HCT116 (cell line): ENCODE measurements at regions not wholly inside any gene's neighbourhood (a gene's known extent, or its start where the extent isn't known, plus 50 kb on each side); places are given as distances from the start of the nearest gene placed in this dataset.

Experiments
- ATAC-seq: fragments of 200-7000 bp; cut with Tn5 transposase; 2 replicates; pipeline ENCODE4 v1.9.1; 2020; ENCODE audit warnings: mild to moderate bottlenecking, moderate library complexity
- BruUV-seq: library from RNA; stranded (reverse); fragments of 400-500 nt; replicated peaks from 2 replicates; lab custom pipeline; 2021; lab: Mats Ljungman, UMichigan
- CTCF ChIA-PET: fragments of 300-600 bp; sonication (Branson Sonifier 250); formaldehyde crosslinking; loops from one replicate; lab custom pipeline; 2021; ENCODE audit warnings: antibody characterized with exemption; lab: Charles Lee
- POLR2A ChIA-PET: fragments of 300-600, 350-600 bp; sonication (Branson Sonifier 250); formaldehyde crosslinking; loops from one replicate; lab custom pipeline; 2021; ENCODE audit warnings: antibody characterized with exemption; lab: Charles Lee
- RAD21 ChIA-PET, 2 experiments: fragments of 300-600 bp; sonication (Branson Sonifier 250); formaldehyde crosslinking; loops; one replicate each; lab custom pipeline; 2023; ENCODE audit warnings: low total read pairs in 2 of 2; ENCODE audit not compliant: uncharacterized antibody in 2 of 2, unreplicated experiment in 2 of 2, low non-redundant PET in 1 of 2; lab: Charles Lee
- DNase-seq: peaks from one replicate; pipeline ENCODE4 v3.0.0-alpha.2; 2010; ENCODE audit warnings: low read depth, low spot score
- H2AFZ ChIP-seq: fragments of 200-600 bp; shearing (Covaris generic), sonication (generic); 2 replicates; pipeline ENCODE4 v1.6.1; 2017; ENCODE audit warnings: low read depth, mixed run types, mixed read lengths, antibody characterized with exemption, low read length; ENCODE audit not compliant: poor library complexity, severe bottlenecking
- H3K27ac ChIP-seq: 2 replicates; pipeline ENCODE4 v1.5.1; 2012; ENCODE audit warnings: low read depth, low read length
- H3K27me3 ChIP-seq: fragments of 200-600 bp; sonication (generic); 2 replicates; pipeline ENCODE4 v1.6.1; 2016; ENCODE audit warnings: mixed run types, low read length, mixed read lengths; ENCODE audit not compliant: insufficient read depth
- H3K36me3 ChIP-seq, 2 experiments: fragments of 200-500 bp in 1 of 2; fragments of 200-600 bp in 1 of 2; sonication (Bioruptor generic) in 1 of 2; sonication (generic) in 1 of 2; 2 replicates each; pipeline versions ENCODE4 v1.5.1 to v1.6.1; 2014 to 2016; ENCODE audit warnings: low read length in 2 of 2, inconsistent platforms in 1 of 2, mixed read lengths in 1 of 2, mixed run types in 1 of 2; ENCODE audit not compliant: insufficient read depth in 2 of 2, control insufficient read depth in 1 of 2
- H3K4me1 ChIP-seq, 2 experiments: fragments of 200-600 bp in 1 of 2; sonication (generic) in 1 of 2; 2 replicates each; pipeline versions ENCODE4 v1.5.1 to v1.6.1; 2012 to 2017; ENCODE audit warnings: low read length in 2 of 2, inconsistent platforms in 1 of 2, mild to moderate bottlenecking in 1 of 2, mixed read lengths in 1 of 2, mixed run types in 1 of 2, moderate library complexity in 1 of 2; ENCODE audit not compliant: insufficient read depth in 2 of 2, control insufficient read depth in 1 of 2
- H3K4me2 ChIP-seq: fragments of 200-600 bp; sonication (generic); 2 replicates; pipeline ENCODE4 v1.6.1; 2017; ENCODE audit warnings: mixed run types, low read length, mixed read lengths
- H3K4me3 ChIP-seq, 2 experiments: fragments of 200-600 bp in 1 of 2; sonication (generic) in 1 of 2; replicated peaks in 1 of 2; 2 replicates each; pipeline ENCODE4 v1.5.1; 2011 to 2016; ENCODE audit warnings: low read length in 2 of 2, control low read depth in 1 of 2, low read depth in 1 of 2, mild to moderate bottlenecking in 1 of 2, mixed read lengths in 1 of 2, mixed run types in 1 of 2
- H3K79me2 ChIP-seq: fragments of 200-600 bp; sonication (generic); 2 replicates; pipeline ENCODE4 v1.6.1; 2017; ENCODE audit warnings: mild to moderate bottlenecking, mixed run types, low read length, moderate library complexity, mixed read lengths; ENCODE audit not compliant: insufficient read depth
- H3K9ac ChIP-seq: fragments of 200-600 bp; sonication (generic); 2 replicates; pipeline ENCODE4 v1.6.1; 2016; ENCODE audit warnings: low read length, mixed read lengths
- H3K9me2 ChIP-seq: fragments of 200-600 bp; sonication (generic), shearing (Covaris generic); 2 replicates; pipeline ENCODE4 v1.6.1; 2017; ENCODE audit warnings: mixed run types, mild to moderate bottlenecking, moderate library complexity; ENCODE audit not compliant: insufficient read depth
- H3K9me3 ChIP-seq, 2 experiments: fragments of 200-500 bp in 1 of 2; fragments of 200-600 bp in 1 of 2; sonication (Bioruptor generic) in 1 of 2; sonication (generic) in 1 of 2; 2 replicates each; pipeline ENCODE4 v1.6.1; 2014 to 2017; ENCODE audit warnings: low read length in 2 of 2, mixed read lengths in 2 of 2, inconsistent platforms in 1 of 2, low read depth in 1 of 2, mild to moderate bottlenecking in 1 of 2, mixed run types in 1 of 2, moderate library complexity in 1 of 2; ENCODE audit not compliant: control insufficient read depth in 1 of 2, insufficient read depth in 1 of 2
- H4K20me1 ChIP-seq: fragments of 200-600 bp; sonication (generic), shearing (Covaris generic); 2 replicates; pipeline ENCODE4 v1.6.1; 2017; ENCODE audit warnings: mixed run types, mild to moderate bottlenecking, moderate library complexity; ENCODE audit not compliant: insufficient read depth
- CBX3 ChIP-seq: IDR thresholded peaks from 2 replicates; pipeline ENCODE4 v1.6.1; 2012; ENCODE audit warnings: low read depth
- EZH2phosphoT487 ChIP-seq: fragments of 200-600 bp; IDR thresholded peaks from 2 replicates; pipeline ENCODE4 v1.6.1; 2018; ENCODE audit warnings: antibody characterized with exemption, borderline replicate concordance
- RAD21 ChIP-seq: IDR thresholded peaks from 2 replicates; pipeline ENCODE4 v1.6.1; 2012; ENCODE audit warnings: low read depth, mild to moderate bottlenecking
- ZNF274 ChIP-seq: fragments of 200-500 bp; sonication (Bioruptor generic); IDR thresholded peaks from 2 replicates; pipeline ENCODE4 v1.6.1; 2014; ENCODE audit warnings: mild to moderate bottlenecking, low read depth, low read length, inconsistent platforms
- intact Hi-C: fragments of 100-400 bp; cut with micrococcal nuclease; formaldehyde crosslinking; loops from 2 replicates; pipeline ENCODE4 v1.10.0; 2022
- TF ChIP-seq, protein P1 (sequence below): IDR thresholded peaks from 2 replicates; pipeline ENCODE4 v1.6.1; 2011; ENCODE audit warnings: mild to moderate bottlenecking, low read length, moderate library complexity; ENCODE audit not compliant: insufficient replicate concordance; ENCODE audit errors: extremely low read depth
- TF ChIP-seq, protein P2 (sequence below): IDR thresholded peaks from 2 replicates; pipeline ENCODE4 v1.6.1; 2012
- TF ChIP-seq, protein P3 (sequence below): IDR thresholded peaks from 2 replicates; pipeline ENCODE4 v1.6.1; 2012

DNA sequence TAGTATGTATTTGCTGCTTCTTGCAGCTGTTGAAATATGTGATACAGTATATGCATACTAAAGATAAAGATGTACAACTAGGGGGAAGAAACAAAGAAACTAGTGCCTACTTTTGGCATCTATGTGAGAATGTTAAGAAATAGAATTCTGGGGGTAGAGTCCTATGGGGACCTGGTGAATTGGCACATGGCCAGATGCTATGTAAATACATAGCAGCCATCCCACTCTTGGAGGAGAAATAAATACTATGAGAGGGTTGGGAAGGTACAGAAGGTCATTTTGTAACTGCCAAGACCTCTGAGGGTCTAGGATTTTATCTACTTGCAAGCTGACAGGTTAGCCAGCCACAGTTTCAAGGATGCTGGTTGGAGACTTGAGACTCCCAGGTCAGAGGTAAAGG lies 298.3 kb upstream of the TBL1XR1 start:
- no peaks in the 10 kb centered on the region for H4K20me1 ChIP-seq
- 0 out of 4 replicates have a peak, but pooled peaks cover 0 to 2% of the 10 kb centered on the region in 2 experiments for H3K4me1 ChIP-seq
- DNase-seq: no peak
- no peak overlapping the region for H3K4me2 ChIP-seq
- no peak overlapping the region for H3K9ac ChIP-seq
- intact Hi-C loops: no loop called here
- no peaks in the 10 kb centered on the region for H3K9me2 ChIP-seq
- TF ChIP-seq EZH2phosphoT487 (no peak), CBX3 (no peak), ZNF274 (no peak), RAD21 (no peak)
- TF ChIP-seq, protein P1, sequence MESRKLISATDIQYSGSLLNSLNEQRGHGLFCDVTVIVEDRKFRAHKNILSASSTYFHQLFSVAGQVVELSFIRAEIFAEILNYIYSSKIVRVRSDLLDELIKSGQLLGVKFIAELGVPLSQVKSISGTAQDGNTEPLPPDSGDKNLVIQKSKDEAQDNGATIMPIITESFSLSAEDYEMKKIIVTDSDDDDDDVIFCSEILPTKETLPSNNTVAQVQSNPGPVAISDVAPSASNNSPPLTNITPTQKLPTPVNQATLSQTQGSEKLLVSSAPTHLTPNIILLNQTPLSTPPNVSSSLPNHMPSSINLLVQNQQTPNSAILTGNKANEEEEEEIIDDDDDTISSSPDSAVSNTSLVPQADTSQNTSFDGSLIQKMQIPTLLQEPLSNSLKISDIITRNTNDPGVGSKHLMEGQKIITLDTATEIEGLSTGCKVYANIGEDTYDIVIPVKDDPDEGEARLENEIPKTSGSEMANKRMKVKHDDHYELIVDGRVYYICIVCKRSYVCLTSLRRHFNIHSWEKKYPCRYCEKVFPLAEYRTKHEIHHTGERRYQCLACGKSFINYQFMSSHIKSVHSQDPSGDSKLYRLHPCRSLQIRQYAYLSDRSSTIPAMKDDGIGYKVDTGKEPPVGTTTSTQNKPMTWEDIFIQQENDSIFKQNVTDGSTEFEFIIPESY: no peak
- TF ChIP-seq, protein P2, sequence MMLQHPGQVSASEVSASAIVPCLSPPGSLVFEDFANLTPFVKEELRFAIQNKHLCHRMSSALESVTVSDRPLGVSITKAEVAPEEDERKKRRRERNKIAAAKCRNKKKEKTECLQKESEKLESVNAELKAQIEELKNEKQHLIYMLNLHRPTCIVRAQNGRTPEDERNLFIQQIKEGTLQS: no peak
- TF ChIP-seq, protein P3, sequence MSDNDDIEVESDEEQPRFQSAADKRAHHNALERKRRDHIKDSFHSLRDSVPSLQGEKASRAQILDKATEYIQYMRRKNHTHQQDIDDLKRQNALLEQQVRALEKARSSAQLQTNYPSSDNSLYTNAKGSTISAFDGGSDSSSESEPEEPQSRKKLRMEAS: no peak
- TF ChIP-seq, all 23 proteins: peak for 0
- Histone ChIP-seq H3K27ac (no peak overlapping the region), H3K79me2 (no peaks in the 10 kb centered on the region), H3K36me3 (no peaks in the 10 kb centered on the region), H2AFZ (no peak overlapping the region), H3K27me3 (no peaks in the 10 kb centered on the region), H3K4me3 (no peak overlapping the region), H3K9me3 (no peaks in the 10 kb centered on the region)
- ChIA-PET CTCF (no interaction called here), RAD21 (no interaction called here), POLR2A (no interaction called here)
- no peak for ATAC-seq
- BruUV-seq: no TSS peak
